ENCODE measurements at regions not wholly inside any gene's neighbourhood (a gene's known extent, or its start where the extent isn't known, plus 50 kb on each side); places are given as distances from the start of the nearest gene placed in this dataset.

- peak overlapping the region; percentile 15 for H3K4me3 ChIP-seq (ENCODE audit: low read depth, low read length)
- TF ChIP-seq CTCF (conservative IDR thresholded peaks at IDR 0.05; ENCODE audit: low read depth, low read length) = no peak
- peak; percentile 96 for DNase-seq (ENCODE audit: low read depth)
Measured at GRCh38 chr1:234962340-234962989, 166.2 kb downstream of the TOMM20 start.

- TF ChIP-seq CTCF (conservative IDR thresholded peaks at IDR 0.05; ENCODE audit: low read depth, low read length) = no peak
- DNase-seq (ENCODE audit: low read depth) = no peak
- no peak overlapping the region for H3K4me3 ChIP-seq (ENCODE audit: low read depth, low read length)
Measured at GRCh38 chr1:234961456-234962339, 166.9 kb downstream of the TOMM20 start.

GRCh38 chr1:234960722-234961455 lies 167.7 kb downstream of the TOMM20 start:
- TF ChIP-seq CTCF (conservative IDR thresholded peaks at IDR 0.05; ENCODE audit: low read depth, low read length) = no peak
- DNase-seq (ENCODE audit: low read depth) = no peak
- no peak overlapping the region for H3K4me3 ChIP-seq (ENCODE audit: low read depth, low read length)

- no peak for DNase-seq (ENCODE audit: low read depth)
- no peak for TF ChIP-seq CTCF (conservative IDR thresholded peaks at IDR 0.05; ENCODE audit: low read depth, low read length)
- no peak overlapping the region for H3K4me3 ChIP-seq (ENCODE audit: low read depth, low read length)
Measured at GRCh38 chr1:234958706-234959657, 169.7 kb downstream of the TOMM20 start.

GRCh38 chr1:234958066-234958705 lies 170.5 kb downstream of the TOMM20 start:
- no peak for TF ChIP-seq CTCF (conservative IDR thresholded peaks at IDR 0.05; ENCODE audit: low read depth, low read length)
- no peak for DNase-seq (ENCODE audit: low read depth)
- H3K4me3 ChIP-seq (ENCODE audit: low read depth, low read length) = no peak overlapping the region

Measured in epithelial cell of proximal tubule (primary cell).